ENCODE measurements at regions not wholly inside any gene's neighbourhood (a gene's known extent, or its start where the extent isn't known, plus 50 kb on each side); places are given as distances from the start of the nearest gene placed in this dataset.

GRCh38 chr2:237150186-237150585, 64.5 kb downstream of the COPS8 start:
- Mint-ChIP-seq H3K4me3 (no peak overlapping the region), H3K9me3 (peaks cover 18% of the 10 kb centered on the region), H3K27ac (no peak overlapping the region), H3K36me3 (no peaks in the 10 kb centered on the region), H3K4me1 (no peaks in the 10 kb centered on the region), H3K27me3 (peaks cover 8% of the 10 kb centered on the region)
- CTCF ChIA-PET: no interaction called here
- no peak for DNase-seq

DNA sequence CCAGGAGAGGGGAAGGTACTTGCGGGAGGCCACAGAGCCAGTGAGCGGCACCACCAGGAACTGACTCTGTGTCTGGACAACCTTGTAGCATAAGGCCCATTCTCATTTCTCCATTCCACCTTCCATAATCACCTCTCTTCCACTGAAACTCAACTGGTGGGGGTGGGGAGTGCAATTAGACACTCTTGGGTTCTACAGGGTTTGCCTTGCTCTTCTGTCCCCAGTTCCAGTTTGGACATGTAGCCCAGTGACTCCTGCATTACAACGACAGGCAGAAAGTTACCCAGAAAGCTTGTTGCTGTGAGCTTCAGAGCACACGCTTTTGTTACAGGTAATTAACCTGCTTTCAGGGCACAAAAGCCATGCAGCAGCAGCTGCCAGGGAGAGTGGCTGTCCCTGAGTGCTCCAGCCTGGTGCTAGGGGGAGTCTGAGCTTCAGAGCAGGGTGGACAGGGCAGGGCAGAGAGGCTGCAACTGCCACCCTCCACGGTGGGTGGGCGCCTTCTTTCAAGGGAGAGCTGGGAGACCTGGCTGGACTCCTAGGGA, 65.2 kb downstream of the COPS8 start:
- H3K27ac Mint-ChIP-seq: no peak overlapping the region
- DNase-seq: no peak
- H3K36me3 Mint-ChIP-seq: no peaks in the 10 kb centered on the region
- H3K4me1 Mint-ChIP-seq: peaks cover 2% of the 10 kb centered on the region
- CTCF ChIA-PET: interaction anchor here (1.0 kb wide), 1 partner anchor 362 kb away, joined by 3 read pairs; no protein-coding TSS in a partner anchor
- peaks cover 18% of the 10 kb centered on the region for H3K9me3 Mint-ChIP-seq
- H3K27me3 Mint-ChIP-seq: peaks cover 13% of the 10 kb centered on the region
- H3K4me3 Mint-ChIP-seq: no peak overlapping the region

GRCh38 chr2:237152361-237152760, 66.7 kb downstream of the COPS8 start:
- Mint-ChIP-seq H3K27ac (no peak overlapping the region), H3K4me1 (peaks cover 5% of the 10 kb centered on the region), H3K36me3 (no peaks in the 10 kb centered on the region), H3K27me3 (peaks cover 24% of the 10 kb centered on the region), H3K9me3 (peaks cover 7% of the 10 kb centered on the region), H3K4me3 (no peak overlapping the region)
- DNase-seq: no peak
- CTCF ChIA-PET: no interaction called here

DNA sequence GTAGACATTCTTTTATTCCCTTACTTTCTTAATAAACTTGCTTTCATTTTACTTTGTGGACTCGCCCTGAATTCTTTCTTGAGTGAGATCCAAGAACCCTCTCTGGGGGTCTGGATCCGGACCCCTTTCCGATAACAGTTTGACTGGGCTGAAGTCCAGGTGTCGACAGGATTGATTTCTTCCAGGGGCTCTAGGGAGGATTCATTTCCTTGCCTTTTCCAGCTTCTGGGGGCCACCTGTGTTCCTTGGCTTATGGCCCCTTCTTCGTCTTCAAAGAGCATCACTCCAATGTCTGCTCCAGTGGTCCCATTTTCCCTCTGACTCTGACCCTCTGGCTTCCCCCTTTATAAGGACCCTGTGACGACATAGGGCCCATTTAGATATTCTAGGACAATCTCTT, 67.5 kb downstream of the COPS8 start:
- peaks cover under 1% of the 10 kb centered on the region for H3K9me3 Mint-ChIP-seq
- H3K36me3 Mint-ChIP-seq: no peaks in the 10 kb centered on the region
- no peak for DNase-seq
- no peak overlapping the region for H3K4me3 Mint-ChIP-seq
- CTCF ChIA-PET: interaction anchor here (1.0 to 5.5 kb wide), 5 partner anchors 9 to 419 kb away, joined by 3 to 30 read pairs (median 14); no protein-coding TSS in a partner anchor
- H3K27ac Mint-ChIP-seq: no peak overlapping the region
- peaks cover 5% of the 10 kb centered on the region for H3K4me1 Mint-ChIP-seq
- H3K27me3 Mint-ChIP-seq: peaks cover 24% of the 10 kb centered on the region

GRCh38 chr2:237154082-237154638, 68.5 kb downstream of the COPS8 start:
- CTCF ChIA-PET: interaction anchor here (0.7 to 5.5 kb wide), 11 partner anchors 10 to 418 kb away, joined by 3 to 30 read pairs (median 7); no protein-coding TSS in a partner anchor
- Mint-ChIP-seq H3K27me3 (peaks cover 24% of the 10 kb centered on the region), H3K4me3 (no peak overlapping the region), H3K27ac (no peak overlapping the region), H3K9me3 (no peaks in the 10 kb centered on the region), H3K36me3 (no peaks in the 10 kb centered on the region), H3K4me1 (peaks cover 10% of the 10 kb centered on the region)
- DNase-seq: peak; percentile 65

DNA sequence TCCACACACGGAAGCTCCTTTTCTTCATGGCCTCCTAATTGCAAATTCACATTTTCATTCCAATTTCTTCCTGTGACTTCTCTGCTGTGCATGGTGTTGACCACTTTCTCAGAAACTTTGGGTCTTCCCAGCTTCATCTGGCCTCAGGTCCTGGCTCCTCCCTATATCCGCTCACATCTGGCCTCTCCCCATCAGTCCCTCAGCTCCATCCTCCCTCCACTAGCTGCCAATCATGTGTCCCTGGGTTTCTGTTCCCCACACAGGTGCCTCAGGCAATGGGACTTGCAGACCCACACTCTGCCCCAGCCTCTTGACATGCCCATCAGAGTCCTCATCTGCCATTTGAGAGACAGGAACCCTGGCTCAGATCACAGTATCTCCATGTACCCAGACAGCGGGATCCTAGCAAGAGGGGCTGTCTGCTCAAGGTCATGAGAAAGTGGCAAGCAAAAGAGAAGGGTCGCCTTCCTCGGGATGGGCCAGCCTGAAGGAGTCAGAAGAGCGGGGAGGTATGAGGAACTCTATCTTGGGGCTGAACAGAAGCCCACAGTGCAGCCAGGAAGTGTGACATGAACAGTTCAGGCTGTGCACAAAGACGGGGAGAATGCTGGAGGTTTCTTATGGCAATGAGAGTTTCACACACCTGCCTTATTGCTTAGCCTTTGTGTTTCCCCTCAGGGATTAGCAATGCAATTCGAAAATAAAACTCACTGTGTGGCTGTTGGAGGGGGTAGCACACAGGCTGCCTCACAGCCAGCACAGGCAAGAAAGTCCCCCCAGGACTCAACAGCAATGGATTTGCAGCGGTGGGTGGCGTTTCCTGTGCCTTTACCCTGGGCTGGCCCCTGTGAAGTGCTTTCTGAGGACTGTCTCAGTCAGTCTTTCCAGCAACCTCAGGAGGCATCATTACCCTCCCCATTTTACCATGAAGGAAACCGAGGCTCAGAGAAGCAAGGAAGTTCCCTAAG, 69.5 kb downstream of the COPS8 start:
- H3K27ac Mint-ChIP-seq: no peak overlapping the region
- H3K27me3 Mint-ChIP-seq: peaks cover 23% of the 10 kb centered on the region
- H3K9me3 Mint-ChIP-seq: no peaks in the 10 kb centered on the region
- no peaks in the 10 kb centered on the region for H3K36me3 Mint-ChIP-seq
- peaks cover 14% of the 10 kb centered on the region for H3K4me1 Mint-ChIP-seq
- no peak for DNase-seq
- CTCF ChIA-PET: interaction anchor here (0.7 to 5.5 kb wide), 10 partner anchors 73 to 417 kb away, joined by 3 to 30 read pairs (median 7); no protein-coding TSS in a partner anchor
- no peak overlapping the region for H3K4me3 Mint-ChIP-seq

DNA sequence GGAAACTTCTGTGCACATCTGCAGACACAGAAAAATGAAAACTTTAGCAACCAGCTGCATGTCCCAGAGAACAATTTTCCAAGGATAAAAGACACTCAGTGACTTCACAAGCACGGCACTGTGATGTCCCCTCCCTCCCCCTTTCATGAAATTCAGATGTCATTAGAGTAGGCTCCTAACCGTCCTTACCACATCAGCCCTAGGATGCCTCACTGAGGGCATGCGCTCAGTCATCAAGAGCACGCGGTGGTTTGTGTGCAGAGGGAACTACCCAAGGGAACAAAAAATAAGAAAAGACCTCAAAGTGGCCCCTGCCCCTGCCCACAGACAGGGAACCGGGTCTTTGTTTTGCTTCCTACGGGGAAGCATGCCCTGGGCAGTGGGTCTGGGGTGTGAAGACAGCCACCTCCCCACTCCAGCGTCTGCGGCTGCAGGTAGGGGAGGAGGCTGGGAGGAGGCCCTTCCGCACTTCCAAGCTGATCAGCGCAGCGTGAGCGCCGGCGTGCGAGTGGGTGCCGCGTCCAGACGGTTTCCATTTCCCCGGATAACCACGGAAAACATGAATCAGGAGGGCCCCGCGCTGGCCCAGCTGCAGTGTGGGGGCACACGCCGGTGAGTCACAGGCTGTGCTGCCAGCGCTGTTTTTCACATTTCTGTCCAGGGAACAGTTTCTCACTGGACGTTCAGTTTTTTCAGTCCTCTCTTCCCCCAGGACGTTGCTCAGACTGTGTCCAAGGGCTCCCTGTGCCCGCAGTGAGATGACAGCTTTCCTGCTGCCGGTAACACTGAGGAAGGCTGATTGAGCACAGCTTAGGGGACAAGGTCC, 70.6 kb downstream of the COPS8 start:
- no peaks in the 10 kb centered on the region for H3K36me3 Mint-ChIP-seq
- H3K27me3 Mint-ChIP-seq: peaks cover 27% of the 10 kb centered on the region
- H3K4me3 Mint-ChIP-seq: no peak overlapping the region
- no peak for DNase-seq
- CTCF ChIA-PET: interaction anchor here (1.0 to 5.5 kb wide), 2 partner anchors 320 to 416 kb away, joined by 3 to 30 read pairs; no protein-coding TSS in a partner anchor
- H3K4me1 Mint-ChIP-seq: peaks cover 14% of the 10 kb centered on the region
- no peaks in the 10 kb centered on the region for H3K9me3 Mint-ChIP-seq
- H3K27ac Mint-ChIP-seq: no peak overlapping the region

GRCh38 chr2:237156857-237157779, 71.4 kb downstream of the COPS8 start:
- H3K36me3 Mint-ChIP-seq: no peaks in the 10 kb centered on the region
- CTCF ChIA-PET: interaction anchor here (1.0 to 5.5 kb wide), 2 partner anchors 319 to 415 kb away, joined by 3 to 30 read pairs; no protein-coding TSS in a partner anchor
- H3K27me3 Mint-ChIP-seq: peaks cover 33% of the 10 kb centered on the region
- H3K4me3 Mint-ChIP-seq: no peak overlapping the region
- no peak overlapping the region for H3K27ac Mint-ChIP-seq
- H3K9me3 Mint-ChIP-seq: no peaks in the 10 kb centered on the region
- no peak for DNase-seq
- H3K4me1 Mint-ChIP-seq: peaks cover 14% of the 10 kb centered on the region

GRCh38 chr2:237157780-237158102, 72.1 kb downstream of the COPS8 start:
- Mint-ChIP-seq H3K36me3 (no peaks in the 10 kb centered on the region), H3K9me3 (no peaks in the 10 kb centered on the region), H3K27me3 (peaks cover 33% of the 10 kb centered on the region), H3K4me3 (no peak overlapping the region), H3K27ac (no peak overlapping the region), H3K4me1 (peaks cover 14% of the 10 kb centered on the region)
- DNase-seq: no peak
- CTCF ChIA-PET: interaction anchor here (5.5 kb wide), 1 partner anchor 415 kb away, joined by 30 read pairs; no protein-coding TSS in a partner anchor

DNA sequence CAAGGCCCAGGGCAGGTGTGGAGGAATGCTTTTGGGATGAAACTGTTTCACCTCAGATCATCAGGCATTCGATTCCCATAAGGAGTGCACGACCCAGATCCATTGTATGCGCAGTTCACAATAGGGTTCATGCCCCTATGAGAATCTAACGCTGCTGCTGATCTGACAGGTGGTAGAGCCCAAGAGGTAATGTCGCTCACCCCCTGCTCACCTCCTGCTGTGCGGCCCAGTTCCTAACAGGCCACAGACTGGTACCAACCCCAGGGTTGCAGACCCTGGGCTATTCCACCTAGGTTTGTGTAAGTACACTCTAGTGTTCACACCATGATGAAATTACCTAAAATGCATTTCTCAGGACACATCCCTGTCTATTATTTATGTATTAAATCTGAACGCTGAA, 72.5 kb downstream of the COPS8 start:
- Mint-ChIP-seq H3K36me3 (no peaks in the 10 kb centered on the region), H3K4me3 (no peak overlapping the region), H3K27ac (no peak overlapping the region), H3K9me3 (no peaks in the 10 kb centered on the region), H3K27me3 (peaks cover 33% of the 10 kb centered on the region), H3K4me1 (peaks cover 14% of the 10 kb centered on the region)
- CTCF ChIA-PET: interaction anchor here (5.5 kb wide), 1 partner anchor 414 kb away, joined by 30 read pairs; no protein-coding TSS in a partner anchor
- no peak for DNase-seq

- Mint-ChIP-seq H3K4me1 (peaks cover 14% of the 10 kb centered on the region), H3K27me3 (peaks cover 33% of the 10 kb centered on the region), H3K27ac (no peak overlapping the region), H3K36me3 (no peaks in the 10 kb centered on the region), H3K4me3 (no peak overlapping the region), H3K9me3 (no peaks in the 10 kb centered on the region)
- no peak for DNase-seq
- CTCF ChIA-PET: no interaction called here
These were observed 73.6 kb downstream of the COPS8 start for GRCh38 chr2:237159006-237159911.

DNA sequence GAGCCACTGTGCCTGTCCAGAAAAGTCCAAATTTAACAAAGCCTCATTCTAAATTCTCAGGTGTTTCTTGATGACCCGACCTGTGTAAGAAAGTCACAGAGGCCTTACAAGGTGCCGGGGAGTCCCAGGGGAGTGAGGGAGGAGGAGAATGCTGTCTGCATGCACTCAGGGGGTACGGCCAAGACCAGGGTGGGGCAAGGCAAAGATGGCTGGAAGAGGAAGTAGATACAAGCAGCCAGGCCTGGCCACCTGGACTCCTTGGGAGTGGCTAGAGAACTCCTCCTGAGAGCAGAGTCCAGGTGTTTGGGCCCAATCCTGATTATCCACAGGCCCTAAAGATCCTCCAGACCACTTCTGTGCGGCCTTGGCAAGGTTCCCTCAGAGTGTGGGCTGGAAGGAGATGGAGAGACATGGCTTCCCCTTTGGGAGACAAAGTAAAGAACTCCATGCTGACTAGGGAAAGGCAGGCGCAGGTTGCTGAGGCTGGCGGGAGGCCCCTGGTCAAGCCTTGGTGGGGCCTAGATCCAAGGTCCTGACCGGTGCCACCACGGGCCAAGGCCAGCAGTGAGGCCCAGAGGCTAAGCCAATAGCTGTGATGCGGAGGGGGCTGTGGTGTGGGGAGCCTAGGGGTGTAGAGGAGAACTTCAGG, 74.7 kb downstream of the COPS8 start:
- no peak for DNase-seq
- peaks cover 14% of the 10 kb centered on the region for H3K4me1 Mint-ChIP-seq
- H3K27ac Mint-ChIP-seq: no peak overlapping the region
- H3K9me3 Mint-ChIP-seq: no peaks in the 10 kb centered on the region
- no peak overlapping the region for H3K4me3 Mint-ChIP-seq
- no peaks in the 10 kb centered on the region for H3K36me3 Mint-ChIP-seq
- CTCF ChIA-PET: no interaction called here
- H3K27me3 Mint-ChIP-seq: peaks cover 27% of the 10 kb centered on the region

Data from activated naive CD4-positive, alpha-beta T cell treated with anti-CD3 and anti-CD28 coated beads, Interleukin-2, amount 10 ng/mL, durations not matched to agents 7 days and 5 days (primary cell).